ENCODE measurements at regions not wholly inside any gene's neighbourhood (a gene's known extent, or its start where the extent isn't known, plus 50 kb on each side); places are given as distances from the start of the nearest gene placed in this dataset.

- Histone ChIP-seq H3K27me3 (replicated peaks; ENCODE audit: insufficient read depth) (no peaks in the 10 kb centered on the region), H3K4me3 (no peak overlapping the region), H3K36me3 (no peaks in the 10 kb centered on the region), H3K27ac (no peak overlapping the region), H3K4me1 (replicated peaks) (no peaks in the 10 kb centered on the region), H3K9me3 (no peaks in the 10 kb centered on the region)
- WGBS, result 71% methylated on average over 4 of the region's 4 CpGs
- no peak for TF ChIP-seq POLR2AphosphoS5 (IDR thresholded peaks at IDR 0.05)
- TF ChIP-seq CTCF (IDR thresholded peaks at IDR 0.05), result no peak
- TF ChIP-seq POLR2A (IDR thresholded peaks at IDR 0.05), result no peak
- intact Hi-C loops (cut with DNase I), result no loop called here
- DNase-seq (ENCODE audit: low spot score), result no peak
Observed at GRCh38 chr16:5366126-5366525, 268.5 kb upstream of the EEF2KMT start.

GRCh38 chr16:5364186-5364585 is 266.6 kb upstream of the EEF2KMT start:
- Histone ChIP-seq H3K36me3 (no peaks in the 10 kb centered on the region), H3K9me3 (no peaks in the 10 kb centered on the region), H3K4me3 (no peak overlapping the region), H3K27me3 (replicated peaks; ENCODE audit: insufficient read depth) (no peaks in the 10 kb centered on the region), H3K27ac (no peak overlapping the region), H3K4me1 (replicated peaks) (no peaks in the 10 kb centered on the region)
- TF ChIP-seq CTCF (IDR thresholded peaks at IDR 0.05) (no peak), POLR2AphosphoS5 (IDR thresholded peaks at IDR 0.05) (no peak), POLR2A (IDR thresholded peaks at IDR 0.05) (no peak)
- no peak for DNase-seq (ENCODE audit: low spot score)
- WGBS, result 59% methylated on average over 5 of the region's 5 CpGs
- intact Hi-C loops (cut with DNase I), result no loop called here

- no peak for DNase-seq (ENCODE audit: low spot score)
- H3K4me3 ChIP-seq, result no peak overlapping the region
- no peaks in the 10 kb centered on the region for H3K4me1 ChIP-seq (replicated peaks)
- H3K9me3 ChIP-seq, result no peaks in the 10 kb centered on the region
- H3K27me3 ChIP-seq (replicated peaks; ENCODE audit: insufficient read depth), result no peaks in the 10 kb centered on the region
- no peak overlapping the region for H3K27ac ChIP-seq
- no peak for TF ChIP-seq POLR2A (IDR thresholded peaks at IDR 0.05)
- no peak for TF ChIP-seq POLR2AphosphoS5 (IDR thresholded peaks at IDR 0.05)
- no peak for TF ChIP-seq CTCF (IDR thresholded peaks at IDR 0.05)
- H3K36me3 ChIP-seq, result no peaks in the 10 kb centered on the region
- 43% methylated on average over 5 of the region's 5 CpGs for WGBS
- intact Hi-C loops (cut with DNase I), result no loop called here
Observed at GRCh38 chr16:5361322-5361721, 263.7 kb upstream of the EEF2KMT start.

- no peaks in the 10 kb centered on the region for H3K4me1 ChIP-seq (replicated peaks)
- H3K9me3 ChIP-seq, result no peaks in the 10 kb centered on the region
- WGBS, result 89% methylated on average over 5 of the region's 5 CpGs
- DNase-seq (ENCODE audit: low spot score), result no peak
- no peak overlapping the region for H3K4me3 ChIP-seq
- H3K27me3 ChIP-seq (replicated peaks; ENCODE audit: insufficient read depth), result no peaks in the 10 kb centered on the region
- no peak overlapping the region for H3K27ac ChIP-seq
- intact Hi-C loops (cut with DNase I), result no loop called here
- no peaks in the 10 kb centered on the region for H3K36me3 ChIP-seq
- TF ChIP-seq POLR2AphosphoS5 (IDR thresholded peaks at IDR 0.05) (no peak), CTCF (IDR thresholded peaks at IDR 0.05) (no peak), POLR2A (IDR thresholded peaks at IDR 0.05) (no peak)
Observed at GRCh38 chr16:5354645-5355044, 257.1 kb upstream of the EEF2KMT start.

GRCh38 chr16:5349670-5350517 is 252.3 kb upstream of the EEF2KMT start:
- TF ChIP-seq POLR2A (IDR thresholded peaks at IDR 0.05) (no peak), POLR2AphosphoS5 (IDR thresholded peaks at IDR 0.05) (no peak), CTCF (IDR thresholded peaks at IDR 0.05) (no peak)
- no peak for DNase-seq (ENCODE audit: low spot score)
- WGBS, result 45% methylated on average over 11 of the region's 11 CpGs
- no peaks in the 10 kb centered on the region for H3K36me3 ChIP-seq
- no peaks in the 10 kb centered on the region for H3K27me3 ChIP-seq (replicated peaks; ENCODE audit: insufficient read depth)
- no peak overlapping the region for H3K27ac ChIP-seq
- H3K4me3 ChIP-seq, result no peak overlapping the region
- intact Hi-C loops (cut with DNase I), result no loop called here
- no peaks in the 10 kb centered on the region for H3K4me1 ChIP-seq (replicated peaks)
- no peaks in the 10 kb centered on the region for H3K9me3 ChIP-seq
